ENCODE measurements at regions not wholly inside any gene's neighbourhood (a gene's known extent, or its start where the extent isn't known, plus 50 kb on each side); places are given as distances from the start of the nearest gene placed in this dataset.

DNA sequence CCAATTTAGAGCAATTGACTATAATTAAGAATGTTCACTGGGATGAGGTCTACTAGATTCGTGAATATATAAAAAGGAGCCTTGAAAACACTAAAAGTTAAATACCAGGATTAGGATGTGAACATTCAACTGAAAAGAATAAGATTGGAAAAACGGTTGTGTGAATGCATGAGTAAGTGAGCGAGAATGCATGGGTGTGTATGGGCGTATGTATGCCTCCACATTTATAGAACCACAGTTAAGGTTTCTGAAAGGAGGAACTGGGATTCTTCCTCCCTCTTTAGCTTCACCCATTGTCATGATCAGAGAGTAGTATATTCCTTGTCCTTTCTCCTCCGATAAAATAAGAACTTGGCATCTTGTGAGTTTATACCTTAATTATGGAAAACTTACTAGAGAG lies 151.1 kb upstream of the UBE2E3 start:
- TF ChIP-seq, protein P1, sequence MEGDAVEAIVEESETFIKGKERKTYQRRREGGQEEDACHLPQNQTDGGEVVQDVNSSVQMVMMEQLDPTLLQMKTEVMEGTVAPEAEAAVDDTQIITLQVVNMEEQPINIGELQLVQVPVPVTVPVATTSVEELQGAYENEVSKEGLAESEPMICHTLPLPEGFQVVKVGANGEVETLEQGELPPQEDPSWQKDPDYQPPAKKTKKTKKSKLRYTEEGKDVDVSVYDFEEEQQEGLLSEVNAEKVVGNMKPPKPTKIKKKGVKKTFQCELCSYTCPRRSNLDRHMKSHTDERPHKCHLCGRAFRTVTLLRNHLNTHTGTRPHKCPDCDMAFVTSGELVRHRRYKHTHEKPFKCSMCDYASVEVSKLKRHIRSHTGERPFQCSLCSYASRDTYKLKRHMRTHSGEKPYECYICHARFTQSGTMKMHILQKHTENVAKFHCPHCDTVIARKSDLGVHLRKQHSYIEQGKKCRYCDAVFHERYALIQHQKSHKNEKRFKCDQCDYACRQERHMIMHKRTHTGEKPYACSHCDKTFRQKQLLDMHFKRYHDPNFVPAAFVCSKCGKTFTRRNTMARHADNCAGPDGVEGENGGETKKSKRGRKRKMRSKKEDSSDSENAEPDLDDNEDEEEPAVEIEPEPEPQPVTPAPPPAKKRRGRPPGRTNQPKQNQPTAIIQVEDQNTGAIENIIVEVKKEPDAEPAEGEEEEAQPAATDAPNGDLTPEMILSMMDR (conservative IDR thresholded peaks at IDR 0.05) = no peak
- TF ChIP-seq ZFX (IDR thresholded peaks at IDR 0.05) = no peak

Measured in C4-2B (cell line).